SW 1271 (cell line): ENCODE measurements at regions not wholly inside any gene's neighbourhood (a gene's known extent, or its start where the extent isn't known, plus 50 kb on each side); places are given as distances from the start of the nearest gene placed in this dataset.
"Not testable (repeated sequence)": the region's sequence is repeated elsewhere in the genome, so short reads cannot be mapped to it uniquely, and the experiment has no call there.

Source experiments
- DNase-seq, 2 experiments: peaks; one replicate each; lab custom pipeline; 2025; lab: John Stamatoyannopoulos, UW

GRCh38 chr12:131288765-131289695, 335.3 kb downstream of the ADGRD1 start:
- not testable (repeated sequence) for DNase-seq

GRCh38 chr12:131289807-131290206, 336.1 kb downstream of the ADGRD1 start:
- not testable (repeated sequence) for DNase-seq

GRCh38 chr12:131290255-131290959, 336.7 kb downstream of the ADGRD1 start:
- DNase-seq = no peak

- not testable (repeated sequence) for DNase-seq
Measured at GRCh38 chr12:131293071-131294015, 339.6 kb downstream of the ADGRD1 start.

GRCh38 chr12:131294716-131295115, 341.0 kb downstream of the ADGRD1 start:
- not testable (repeated sequence) for DNase-seq

GRCh38 chr12:131295117-131295516, 341.4 kb downstream of the ADGRD1 start:
- DNase-seq = not testable (repeated sequence)

- DNase-seq = not testable (repeated sequence)
Measured at GRCh38 chr12:131295559-131295958, 341.9 kb downstream of the ADGRD1 start.

- not testable (repeated sequence) for DNase-seq
Measured at GRCh38 chr12:131296136-131296535, 342.4 kb downstream of the ADGRD1 start.

- DNase-seq = not testable (repeated sequence)
Measured at GRCh38 chr12:131296651-131297050, 342.9 kb downstream of the ADGRD1 start.

GRCh38 chr12:131298526-131299369, 345.0 kb downstream of the ADGRD1 start:
- DNase-seq = not testable (repeated sequence)

GRCh38 chr12:131299370-131299701, 345.6 kb downstream of the ADGRD1 start:
- DNase-seq = not testable (repeated sequence)

- not testable (repeated sequence) for DNase-seq
Measured at GRCh38 chr12:131303576-131303975, 349.9 kb downstream of the ADGRD1 start.

GRCh38 chr12:131304642-131305041, 350.9 kb downstream of the ADGRD1 start:
- DNase-seq = not testable (repeated sequence)

GRCh38 chr12:131309700-131310099, 356.0 kb downstream of the ADGRD1 start:
- no peak for DNase-seq

GRCh38 chr12:131310227-131310969, 356.7 kb downstream of the ADGRD1 start:
- not testable (repeated sequence) for DNase-seq

GRCh38 chr12:131311279-131311722, 357.6 kb downstream of the ADGRD1 start:
- not testable (repeated sequence) for DNase-seq

GRCh38 chr12:131311764-131312163, 358.1 kb downstream of the ADGRD1 start:
- no peak for DNase-seq

- not testable (repeated sequence) for DNase-seq
Measured at GRCh38 chr12:131312382-131312781, 358.7 kb downstream of the ADGRD1 start.

- no peak for DNase-seq
Measured at GRCh38 chr12:131312793-131313545, 359.3 kb downstream of the ADGRD1 start.
